RWPE1 (cell line): ENCODE measurements at regions not wholly inside any gene's neighbourhood (a gene's known extent, or its start where the extent isn't known, plus 50 kb on each side); places are given as distances from the start of the nearest gene placed in this dataset.
A peak's percentile ranks its signal among the peaks of the same experiment; 100 is the strongest.

ENCODE experiments used
- CTCF ChIA-PET: fragments of 350-600 bp; sonication (Branson Sonifier 250); formaldehyde crosslinking; extraction: SDS; loops from one replicate; lab custom pipeline; 2021; lab: Yijun Ruan, JAX
- POLR2A ChIA-PET: fragments of 400-600 bp; formaldehyde crosslinking; extraction: SDS; loops from one replicate; lab custom pipeline; 2020; ENCODE audit warnings: antibody characterized with exemption; ENCODE audit not compliant: low non-redundant PET; lab: Yijun Ruan, JAX
- DNase-seq: peaks from one replicate; pipeline ENCODE4 v3.0.0; 2012; ENCODE audit warnings: low spot score
- H3K27ac ChIP-seq: fragments of 450-650 bp; 2 replicates; pipeline ENCODE4 v1.5.1; 2017
- CTCF ChIP-seq: fragments of 450-650 bp; conservative IDR thresholded peaks from 2 replicates; pipeline ENCODE4 v1.5.1; 2017; ENCODE audit warnings: low read depth, mild to moderate bottlenecking

- peak overlapping the region; percentile 5; the same call in 1 of the 2 replicates for H3K27ac ChIP-seq
- no peak for TF ChIP-seq CTCF
- POLR2A ChIA-PET: no interaction called here
- DNase-seq: peak; percentile 41
- CTCF ChIA-PET: interaction anchor here (0.6 to 0.9 kb wide), 4 partner anchors 30 to 823 kb away, joined by 3 read pairs; no protein-coding TSS in a partner anchor
Measured at GRCh38 chr5:71938895-71939294, 168.4 kb upstream of the MAP1B start.

GRCh38 chr5:71939452-71940230 is 167.6 kb upstream of the MAP1B start:
- no peak for TF ChIP-seq CTCF
- H3K27ac ChIP-seq: no peak overlapping the region
- DNase-seq: no peak
- ChIA-PET CTCF (interaction anchor here (0.6 to 0.8 kb wide), 2 partner anchors 34 to 57 kb away, joined by 3 read pairs; no protein-coding TSS in a partner anchor), POLR2A (no interaction called here)

DNA sequence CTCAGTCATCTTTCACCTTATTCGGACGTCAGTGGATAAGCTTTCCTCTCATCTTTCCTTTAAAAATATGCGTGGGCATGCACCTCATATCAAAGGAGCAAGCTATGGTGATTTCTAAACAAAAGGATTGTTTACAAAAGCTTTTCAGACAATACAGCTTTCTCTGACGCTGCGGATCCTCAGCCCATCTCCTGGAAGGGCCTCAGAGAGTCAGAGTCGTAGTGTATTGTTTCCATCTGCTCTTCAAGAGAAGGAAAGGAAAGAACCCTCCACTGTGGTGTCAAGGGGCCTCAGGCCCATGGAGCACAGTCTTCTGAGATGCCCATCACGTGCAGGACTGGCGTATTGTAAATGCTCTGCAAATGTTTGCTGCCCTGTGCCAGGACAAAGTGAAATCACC is 163.4 kb upstream of the MAP1B start:
- ChIA-PET POLR2A (no interaction called here), CTCF (no interaction called here)
- no peak overlapping the region for H3K27ac ChIP-seq
- TF ChIP-seq CTCF: no peak
- DNase-seq: no peak

DNA sequence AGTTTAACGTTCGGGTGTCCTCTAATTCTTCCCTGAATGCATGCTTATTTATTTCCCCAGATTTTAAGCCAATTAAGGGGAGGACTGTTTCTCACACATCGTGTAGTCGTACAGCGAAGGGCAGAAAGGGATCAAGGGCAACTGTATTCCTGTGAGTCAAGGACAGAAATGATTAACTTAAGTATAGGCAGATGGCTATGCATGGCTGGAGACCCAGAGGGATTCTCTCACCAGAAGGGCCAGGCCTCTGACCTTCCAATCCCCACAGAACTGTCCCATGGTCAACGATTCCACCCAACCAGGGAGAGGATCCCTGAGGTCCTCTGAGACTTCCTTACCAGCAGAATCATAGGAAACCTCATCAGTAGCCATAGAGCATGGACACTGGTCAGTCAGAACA is 161.8 kb upstream of the MAP1B start:
- ChIA-PET POLR2A (no interaction called here), CTCF (no interaction called here)
- no peak for TF ChIP-seq CTCF
- H3K27ac ChIP-seq: no peak overlapping the region
- DNase-seq: no peak

DNA sequence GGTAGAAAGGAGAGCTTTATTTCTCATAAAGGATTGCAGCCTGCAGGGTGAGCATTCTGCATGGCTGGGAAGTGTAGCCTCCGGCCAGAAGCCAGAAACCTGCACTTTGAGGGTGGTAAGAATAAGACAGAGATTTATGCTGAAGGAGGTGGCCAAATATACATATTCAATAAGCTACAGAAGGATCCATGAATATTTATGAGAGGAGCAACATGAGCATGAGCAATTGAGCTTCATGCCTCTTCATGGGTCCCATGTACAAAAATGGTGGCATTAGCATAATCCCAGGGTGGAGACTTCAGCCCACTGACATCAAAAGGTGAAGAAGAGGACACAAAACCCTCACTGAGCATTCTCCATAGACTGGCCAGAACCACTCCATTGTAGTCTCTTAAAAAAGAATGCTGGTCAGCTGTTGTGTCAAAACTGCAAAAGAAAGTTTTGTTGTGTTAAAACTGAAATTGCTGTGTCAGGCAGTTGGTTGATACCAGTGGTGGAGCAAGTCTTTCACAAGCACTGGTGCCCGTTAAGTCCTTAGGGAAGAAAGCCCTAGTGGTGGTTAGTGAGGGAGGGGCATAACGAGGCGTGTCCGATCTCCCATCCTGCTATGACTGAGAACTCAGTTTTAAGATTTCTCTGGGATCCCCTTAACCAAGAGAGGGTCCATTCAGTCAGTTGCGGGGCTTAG is 160.8 kb upstream of the MAP1B start:
- H3K27ac ChIP-seq: no peak overlapping the region
- no peak for TF ChIP-seq CTCF
- POLR2A ChIA-PET: no interaction called here
- CTCF ChIA-PET: no interaction called here
- no peak for DNase-seq

DNA sequence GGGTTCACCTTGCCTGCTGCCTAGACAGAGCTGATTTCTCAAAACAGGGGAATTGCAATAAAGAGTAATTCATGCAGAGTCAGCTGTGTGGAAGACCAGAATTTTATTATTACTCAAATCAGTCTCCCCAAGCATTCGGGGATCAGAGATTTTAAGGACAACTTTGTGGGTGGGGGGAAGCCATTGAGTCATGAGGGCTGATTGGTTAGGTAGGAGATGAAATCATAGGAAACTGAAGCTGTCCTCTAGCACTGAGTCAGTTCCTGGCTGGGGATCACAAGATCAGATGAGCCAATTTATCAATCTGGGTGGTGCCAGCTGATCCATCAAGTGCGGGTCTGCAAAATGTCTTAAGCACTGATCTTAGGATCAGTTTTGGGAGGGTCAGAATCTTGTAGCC is 159.1 kb upstream of the MAP1B start:
- CTCF ChIA-PET: interaction anchor here (0.8 kb wide), 1 partner anchor 259 kb away, joined by 3 read pairs; no protein-coding TSS in a partner anchor

More for the DNA sequence above, 159.1 kb upstream of the MAP1B start:
- no peak overlapping the region for H3K27ac ChIP-seq
- POLR2A ChIA-PET: no interaction called here
- no peak for DNase-seq
- TF ChIP-seq CTCF: no peak
